Left ventricle myocardium inferior (tissue), 1 donor: ENCODE measurements at regions not wholly inside any gene's neighbourhood (a gene's known extent, or its start where the extent isn't known, plus 50 kb on each side); places are given as distances from the start of the nearest gene placed in this dataset.

Experiments
- DNase-seq: peaks from one replicate; pipeline ENCODE4 v3.0.0-alpha.2; 2020
- H3K27ac ChIP-seq: fragments of 200-600 bp; replicated peaks from 2 replicates; pipeline ENCODE4 v1.8.0; 2021
- H3K27me3 ChIP-seq: fragments of 200-600 bp; 2 replicates; pipeline ENCODE4 v1.8.0; 2021; ENCODE audit warnings: low read depth
- H3K36me3 ChIP-seq: fragments of 200-600 bp; 2 replicates; pipeline ENCODE4 v1.8.0; 2021
- H3K4me1 ChIP-seq: fragments of 200-600 bp; 2 replicates; pipeline ENCODE4 v1.8.0; 2021
- H3K4me3 ChIP-seq: fragments of 200-600 bp; 2 replicates; pipeline ENCODE4 v1.8.0; 2021; ENCODE audit warnings: mild to moderate bottlenecking, moderate library complexity
- H3K9me3 ChIP-seq: fragments of 200-600 bp; replicated peaks from 2 replicates; pipeline ENCODE4 v1.8.0; 2021
- CTCF ChIP-seq: fragments of 200-600 bp; IDR thresholded peaks from 2 replicates; pipeline ENCODE4 v1.8.0; 2021; ENCODE audit warnings: antibody characterized with exemption, mild to moderate bottlenecking, borderline replicate concordance
- intact Hi-C: fragments of 100-400 bp; cut with micrococcal nuclease; formaldehyde crosslinking; loops from one replicate; pipeline ENCODE4 v1.11.0; 2022
- donor health status: DM: no; HTN: yes; CAD: no; lungs with severe emphysema.

GRCh38 chr12:124388038-124388671 is 93.3 kb downstream of the RFLNA start:
- H3K27me3 ChIP-seq = no peaks in the 10 kb centered on the region
- no peak for TF ChIP-seq CTCF
- H3K27ac ChIP-seq = peak overlapping the region; percentile 98
- H3K4me1 ChIP-seq = peaks cover 98% of the 10 kb centered on the region
- intact Hi-C loops = no loop called here
- H3K9me3 ChIP-seq = no peaks in the 10 kb centered on the region
- peaks cover 25% of the 10 kb centered on the region for H3K36me3 ChIP-seq
- peak overlapping the region; percentile 79 for H3K4me3 ChIP-seq
- DNase-seq = no peak

GRCh38 chr12:124387528-124387911 is 92.6 kb downstream of the RFLNA start:
- H3K4me3 ChIP-seq = peak overlapping the region; percentile 79
- DNase-seq = peak; percentile 75

GRCh38 chr12:124386661-124387527 is 92.0 kb downstream of the RFLNA start:
- TF ChIP-seq CTCF = no peak
- DNase-seq = peak; percentile 63
- peak overlapping the region; percentile 79 for H3K4me3 ChIP-seq
- intact Hi-C loops = no loop called here
- H3K27me3 ChIP-seq = no peaks in the 10 kb centered on the region
- H3K9me3 ChIP-seq = no peaks in the 10 kb centered on the region
- H3K4me1 ChIP-seq = peaks cover 98% of the 10 kb centered on the region
- peak overlapping the region; percentile 98 for H3K27ac ChIP-seq
- H3K36me3 ChIP-seq = peaks cover 30% of the 10 kb centered on the region

More at GRCh38 chr12:124387528-124387911, 92.6 kb downstream of the RFLNA start:
- peak overlapping the region; percentile 98 for H3K27ac ChIP-seq
- no peaks in the 10 kb centered on the region for H3K27me3 ChIP-seq
- no peak for TF ChIP-seq CTCF
- intact Hi-C loops = no loop called here
- peaks cover 30% of the 10 kb centered on the region for H3K36me3 ChIP-seq
- peaks cover 98% of the 10 kb centered on the region for H3K4me1 ChIP-seq
- no peaks in the 10 kb centered on the region for H3K9me3 ChIP-seq

GRCh38 chr12:124386059-124386458 is 91.2 kb downstream of the RFLNA start:
- Histone ChIP-seq H3K27ac (peak overlapping the region; percentile 98), H3K9me3 (no peaks in the 10 kb centered on the region), H3K27me3 (no peaks in the 10 kb centered on the region), H3K4me1 (peaks cover 98% of the 10 kb centered on the region), H3K4me3 (peak overlapping the region; percentile 79), H3K36me3 (peaks cover 30% of the 10 kb centered on the region)
- intact Hi-C loops = no loop called here
- peak; percentile 76 for DNase-seq
- TF ChIP-seq CTCF = no peak

GRCh38 chr12:124385219-124385969 is 90.5 kb downstream of the RFLNA start:
- H3K27me3 ChIP-seq = no peaks in the 10 kb centered on the region
- intact Hi-C loops = no loop called here
- H3K9me3 ChIP-seq = no peaks in the 10 kb centered on the region
- peaks cover 98% of the 10 kb centered on the region for H3K4me1 ChIP-seq
- peak overlapping the region; percentile 98 for H3K27ac ChIP-seq
- peaks cover 30% of the 10 kb centered on the region for H3K36me3 ChIP-seq
- peak overlapping the region; percentile 79 for H3K4me3 ChIP-seq
- no peak for TF ChIP-seq CTCF
- DNase-seq = no peak
